Parathyroid adenoma (tissue), 2 donors: ENCODE measurements at regions not wholly inside any gene's neighbourhood (a gene's known extent, or its start where the extent isn't known, plus 50 kb on each side); places are given as distances from the start of the nearest gene placed in this dataset.
"Not testable (repeated sequence)": the region's sequence is repeated elsewhere in the genome, so short reads cannot be mapped to it uniquely, and the experiment has no call there.

Experiments used
- H2AFZ ChIP-seq: fragments of 300-600 bp; sonication (generic); one replicate; pipeline ENCODE4 v1.7.0; 2017; ENCODE audit warnings: antibody characterized with exemption, mild to moderate bottlenecking
- H3K27ac ChIP-seq: fragments of 300-600 bp; sonication (generic); one replicate; pipeline ENCODE4 v1.7.0; 2017
- H3K27me3 ChIP-seq: fragments of 300-600 bp; sonication (generic); one replicate; pipeline ENCODE4 v1.7.0; 2017; ENCODE audit warnings: low read length; ENCODE audit not compliant: control insufficient read depth, insufficient read depth
- H3K36me3 ChIP-seq: fragments of 300-600 bp; sonication (generic); one replicate; pipeline ENCODE4 v1.7.0; 2017; ENCODE audit warnings: low read length; ENCODE audit not compliant: control insufficient read depth, insufficient read depth
- H3K4me1 ChIP-seq: fragments of 300-600 bp; sonication (generic); one replicate; pipeline ENCODE4 v1.7.0; 2017; ENCODE audit warnings: control low read depth
- H3K4me2 ChIP-seq: fragments of 300-600 bp; sonication (generic); one replicate; pipeline ENCODE4 v1.7.0; 2017; ENCODE audit warnings: low read length
- H3K4me3 ChIP-seq: fragments of 300-600 bp; sonication (generic); one replicate; pipeline ENCODE4 v1.7.0; 2017; ENCODE audit warnings: low read depth, low read length
- H3K79me2 ChIP-seq: fragments of 300-600 bp; sonication (generic); one replicate; pipeline ENCODE4 v1.7.0; 2017; ENCODE audit warnings: control low read depth
- H3K9ac ChIP-seq: fragments of 300-600 bp; sonication (generic); one replicate; pipeline ENCODE4 v1.7.0; 2017; ENCODE audit warnings: mild to moderate bottlenecking
- H3K9me3 ChIP-seq: fragments of 300-600 bp; sonication (generic); one replicate; pipeline ENCODE4 v1.7.0; 2017; ENCODE audit warnings: low read length; ENCODE audit not compliant: control insufficient read depth
- TF ChIP-seq, protein P1 (sequence below): fragments of 300-600 bp; sonication (generic); IDR thresholded peaks from one replicate; pipeline ENCODE4 v1.7.0; 2017; ENCODE audit warnings: antibody characterized with exemption, mild to moderate bottlenecking
- donor health status: primary hyperparathyroidism.

DNA sequence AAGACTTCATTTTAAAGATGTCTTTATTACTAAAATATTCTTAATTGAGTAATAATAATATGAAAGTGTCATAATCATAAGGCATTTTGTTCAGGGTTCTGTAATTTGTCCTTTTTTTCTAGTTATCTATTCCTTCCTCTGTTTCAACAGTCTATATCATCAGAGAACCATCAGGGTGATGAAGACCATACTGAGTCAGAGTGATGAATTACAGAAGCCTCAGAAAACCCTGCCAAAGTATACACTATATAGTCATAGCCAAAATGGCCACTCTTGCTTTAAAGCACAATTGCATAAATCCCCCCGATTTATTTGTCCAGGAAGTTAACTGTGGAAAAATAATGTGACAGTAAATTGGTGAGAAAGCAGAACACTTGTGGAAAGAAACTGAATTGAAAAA lies 735.0 kb downstream of the EPHA7 start:
- no peak overlapping the region for H3K4me2 ChIP-seq
- H3K27ac ChIP-seq = no peak overlapping the region
- no peak overlapping the region for H3K9ac ChIP-seq
- H3K27me3 ChIP-seq = no peaks in the 10 kb centered on the region
- H3K4me1 ChIP-seq = no peaks in the 10 kb centered on the region
- H3K79me2 ChIP-seq = no peaks in the 10 kb centered on the region
- no peaks in the 10 kb centered on the region for H3K9me3 ChIP-seq
- H2AFZ ChIP-seq = no peak overlapping the region
- TF ChIP-seq, protein P1, sequence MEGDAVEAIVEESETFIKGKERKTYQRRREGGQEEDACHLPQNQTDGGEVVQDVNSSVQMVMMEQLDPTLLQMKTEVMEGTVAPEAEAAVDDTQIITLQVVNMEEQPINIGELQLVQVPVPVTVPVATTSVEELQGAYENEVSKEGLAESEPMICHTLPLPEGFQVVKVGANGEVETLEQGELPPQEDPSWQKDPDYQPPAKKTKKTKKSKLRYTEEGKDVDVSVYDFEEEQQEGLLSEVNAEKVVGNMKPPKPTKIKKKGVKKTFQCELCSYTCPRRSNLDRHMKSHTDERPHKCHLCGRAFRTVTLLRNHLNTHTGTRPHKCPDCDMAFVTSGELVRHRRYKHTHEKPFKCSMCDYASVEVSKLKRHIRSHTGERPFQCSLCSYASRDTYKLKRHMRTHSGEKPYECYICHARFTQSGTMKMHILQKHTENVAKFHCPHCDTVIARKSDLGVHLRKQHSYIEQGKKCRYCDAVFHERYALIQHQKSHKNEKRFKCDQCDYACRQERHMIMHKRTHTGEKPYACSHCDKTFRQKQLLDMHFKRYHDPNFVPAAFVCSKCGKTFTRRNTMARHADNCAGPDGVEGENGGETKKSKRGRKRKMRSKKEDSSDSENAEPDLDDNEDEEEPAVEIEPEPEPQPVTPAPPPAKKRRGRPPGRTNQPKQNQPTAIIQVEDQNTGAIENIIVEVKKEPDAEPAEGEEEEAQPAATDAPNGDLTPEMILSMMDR = no peak
- H3K4me3 ChIP-seq = no peak overlapping the region
- H3K36me3 ChIP-seq = no peaks in the 10 kb centered on the region

DNA sequence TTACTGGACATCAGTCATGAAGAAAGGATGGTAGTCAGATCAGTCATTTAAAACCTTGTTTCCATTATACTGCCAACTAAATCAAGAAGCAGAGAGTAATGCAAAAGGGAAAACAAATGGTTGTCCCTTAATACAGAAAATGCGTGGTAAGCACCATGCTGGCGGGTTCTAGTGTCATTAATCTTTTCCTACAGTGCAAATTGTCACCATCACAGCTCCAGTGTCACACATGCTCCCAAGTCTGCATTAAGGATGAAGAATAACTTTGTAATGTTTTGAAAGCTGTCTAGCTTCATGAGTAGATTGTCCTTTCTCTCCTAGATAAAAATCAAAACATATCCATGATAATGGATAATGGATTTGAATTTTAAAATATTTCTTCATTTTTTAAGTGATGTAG lies 735.6 kb downstream of the EPHA7 start:
- no peaks in the 10 kb centered on the region for H3K27me3 ChIP-seq
- no peak overlapping the region for H3K4me2 ChIP-seq
- no peak overlapping the region for H3K4me3 ChIP-seq
- TF ChIP-seq, protein P1 = no peak
- H3K79me2 ChIP-seq = no peaks in the 10 kb centered on the region
- no peak overlapping the region for H2AFZ ChIP-seq
- H3K27ac ChIP-seq = no peak overlapping the region
- no peaks in the 10 kb centered on the region for H3K4me1 ChIP-seq
- no peaks in the 10 kb centered on the region for H3K36me3 ChIP-seq
- H3K9ac ChIP-seq = no peak overlapping the region
- H3K9me3 ChIP-seq = no peaks in the 10 kb centered on the region

GRCh38 chr6:92682516-92683398 lies 736.6 kb downstream of the EPHA7 start:
- Histone ChIP-seq H3K4me3 (no peak overlapping the region), H3K4me1 (no peaks in the 10 kb centered on the region), H3K4me2 (peak overlapping the region; percentile 20), H3K27me3 (no peaks in the 10 kb centered on the region), H2AFZ (peak overlapping the region; percentile 2), H3K27ac (no peak overlapping the region), H3K79me2 (no peaks in the 10 kb centered on the region), H3K9ac (no peak overlapping the region), H3K36me3 (no peaks in the 10 kb centered on the region), H3K9me3 (no peaks in the 10 kb centered on the region)
- TF ChIP-seq, protein P1 = no peak

DNA sequence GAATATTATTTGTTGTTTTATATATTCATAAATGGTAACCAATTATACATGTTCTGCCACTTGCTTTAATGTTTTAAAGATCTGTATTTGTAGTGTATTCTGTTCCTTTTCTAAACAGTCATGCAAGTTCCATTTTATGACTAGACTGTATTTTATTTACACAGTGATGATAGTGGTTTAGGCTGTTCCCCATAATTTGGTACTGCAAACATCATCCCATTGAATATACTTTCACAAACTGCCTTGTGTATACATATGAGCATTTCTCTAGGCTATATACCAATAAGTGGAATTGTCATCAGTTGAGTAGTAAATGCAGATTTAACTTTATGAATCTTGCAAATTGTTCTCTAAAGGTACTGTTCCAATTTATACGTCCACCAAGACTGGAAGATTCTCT lies 738.0 kb downstream of the EPHA7 start:
- Histone ChIP-seq H3K36me3 (no peaks in the 10 kb centered on the region), H3K27me3 (no peaks in the 10 kb centered on the region), H3K4me3 (no peak overlapping the region), H3K79me2 (no peaks in the 10 kb centered on the region), H3K27ac (no peak overlapping the region), H3K4me2 (no peak overlapping the region), H3K4me1 (no peaks in the 10 kb centered on the region), H2AFZ (no peak overlapping the region), H3K9me3 (no peaks in the 10 kb centered on the region), H3K9ac (no peak overlapping the region)
- TF ChIP-seq, protein P1 = no peak

- H3K9ac ChIP-seq, H3K4me2 ChIP-seq, H3K27ac ChIP-seq, H3K36me3 ChIP-seq, H3K79me2 ChIP-seq, H3K4me1 ChIP-seq, H2AFZ ChIP-seq, H3K9me3 ChIP-seq, H3K27me3 ChIP-seq, H3K4me3 ChIP-seq: not testable (repeated sequence)
Observed at GRCh38 chr6:92671462-92671861, 747.9 kb downstream of the EPHA7 start.
